VCaP (cell line): ENCODE measurements at regions not wholly inside any gene's neighbourhood (a gene's known extent, or its start where the extent isn't known, plus 50 kb on each side); places are given as distances from the start of the nearest gene placed in this dataset.
A peak's percentile ranks its signal among the peaks of the same experiment; 100 is the strongest.

ENCODE experiments used
- H3K27ac ChIP-seq: fragments of 450-650 bp; 2 replicates; pipeline ENCODE4 v1.5.1; 2017
- CTCF ChIP-seq: fragments of 450-650 bp; conservative IDR thresholded peaks from 2 replicates; pipeline ENCODE4 v1.5.1; 2017; ENCODE audit warnings: mild to moderate bottlenecking, moderate library complexity

GRCh38 chr2:222993920-222994650 lies 57.9 kb upstream of the KCNE4 start:
- peak overlapping the region; percentile 24; the same call in 1 of the 2 replicates for H3K27ac ChIP-seq
- no peak for TF ChIP-seq CTCF

GRCh38 chr2:222998459-222998858 lies 53.5 kb upstream of the KCNE4 start:
- TF ChIP-seq CTCF: no peak
- no peak overlapping the region for H3K27ac ChIP-seq

- no peak for TF ChIP-seq CTCF
- H3K27ac ChIP-seq: no peak overlapping the region
These were observed 50.9 kb upstream of the KCNE4 start for GRCh38 chr2:223000872-223001796.

GRCh38 chr2:223001797-223002175 lies 50.2 kb upstream of the KCNE4 start:
- no peak overlapping the region for H3K27ac ChIP-seq
- no peak for TF ChIP-seq CTCF
